GM23248 (cell line): ENCODE measurements at regions not wholly inside any gene's neighbourhood (a gene's known extent, or its start where the extent isn't known, plus 50 kb on each side); places are given as distances from the start of the nearest gene placed in this dataset.

ENCODE experiments used
- EZH2 ChIP-seq: fragments of 200-600 bp; sonication (generic); IDR thresholded peaks from 2 replicates; pipeline ENCODE4 v1.6.1; 2018; ENCODE audit warnings: antibody characterized with exemption, mild to moderate bottlenecking; ENCODE audit not compliant: insufficient read depth, poor library complexity, severe bottlenecking
- EZH2phosphoT487 ChIP-seq: fragments of 200-600 bp; sonication (generic); IDR thresholded peaks from 2 replicates; pipeline ENCODE4 v1.6.1; 2018; ENCODE audit warnings: antibody characterized with exemption, moderate library complexity, mild to moderate bottlenecking, low read depth; ENCODE audit not compliant: insufficient read depth

GRCh38 chr13:83592095-83592494, 290.2 kb downstream of the SLITRK1 start:
- no peak for TF ChIP-seq EZH2
- TF ChIP-seq EZH2phosphoT487, result no peak
